GM21390 (cell line): ENCODE measurements at regions not wholly inside any gene's neighbourhood (a gene's known extent, or its start where the extent isn't known, plus 50 kb on each side); places are given as distances from the start of the nearest gene placed in this dataset.
A peak's percentile ranks its signal among the peaks of the same experiment; 100 is the strongest.
"Not testable (repeated sequence)": the region's sequence is repeated elsewhere in the genome, so short reads cannot be mapped to it uniquely, and the experiment has no call there.

ENCODE experiments used
- ATAC-seq: cut with Tn5 transposase; IDR thresholded peaks from one replicate; pipeline ENCODE4 v1.9.1; 2021; ENCODE audit not compliant: unreplicated experiment

- peak; percentile 98 for ATAC-seq
Observed at GRCh38 chr1:101128211-101128727, 102.7 kb upstream of the DPH5 start.

- ATAC-seq = no peak
Observed at GRCh38 chr1:101124405-101124804, 98.8 kb upstream of the DPH5 start.

GRCh38 chr1:101123904-101124303, 98.3 kb upstream of the DPH5 start:
- not testable (repeated sequence) for ATAC-seq

- ATAC-seq = peak; percentile 98
Observed at GRCh38 chr1:101122452-101123166, 97.0 kb upstream of the DPH5 start.

GRCh38 chr1:101121975-101122374, 96.4 kb upstream of the DPH5 start:
- no peak for ATAC-seq

- no peak for ATAC-seq
Observed at GRCh38 chr1:101121504-101121903, 95.9 kb upstream of the DPH5 start.

GRCh38 chr1:101120868-101121267, 95.3 kb upstream of the DPH5 start:
- no peak for ATAC-seq

- ATAC-seq = no peak
Observed at GRCh38 chr1:101119289-101119688, 93.7 kb upstream of the DPH5 start.

GRCh38 chr1:101116006-101116405, 90.4 kb upstream of the DPH5 start:
- no peak for ATAC-seq

- ATAC-seq = no peak
Observed at GRCh38 chr1:101115112-101115511, 89.5 kb upstream of the DPH5 start.

GRCh38 chr1:101114128-101114527, 88.5 kb upstream of the DPH5 start:
- ATAC-seq = not testable (repeated sequence)

- peak; percentile 94 for ATAC-seq
Observed at GRCh38 chr1:101112051-101112780, 86.6 kb upstream of the DPH5 start.

GRCh38 chr1:101111461-101111860, 85.9 kb upstream of the DPH5 start:
- ATAC-seq = no peak

- ATAC-seq = no peak
Observed at GRCh38 chr1:101109791-101110190, 84.2 kb upstream of the DPH5 start.

GRCh38 chr1:101108111-101108500, 82.5 kb upstream of the DPH5 start:
- ATAC-seq = no peak

GRCh38 chr1:101107496-101108110, 82.0 kb upstream of the DPH5 start:
- ATAC-seq = no peak

GRCh38 chr1:101105877-101106276, 80.3 kb upstream of the DPH5 start:
- no peak for ATAC-seq

GRCh38 chr1:101102426-101103156, 77.0 kb upstream of the DPH5 start:
- ATAC-seq = no peak

- no peak for ATAC-seq
Observed at GRCh38 chr1:101101360-101101759, 75.8 kb upstream of the DPH5 start.

- no peak for ATAC-seq
Observed at GRCh38 chr1:101100674-101101073, 75.1 kb upstream of the DPH5 start.

GRCh38 chr1:101098907-101099306, 73.3 kb upstream of the DPH5 start:
- no peak for ATAC-seq
